IPS-20b (cell line): ENCODE measurements at regions not wholly inside any gene's neighbourhood (a gene's known extent, or its start where the extent isn't known, plus 50 kb on each side); places are given as distances from the start of the nearest gene placed in this dataset.
"Not testable (repeated sequence)": the region's sequence is repeated elsewhere in the genome, so short reads cannot be mapped to it uniquely, and the experiment has no call there.

Source experiments
- H3K27ac ChIP-seq: one replicate; pipeline ENCODE4 v1.5.1; 2013; ENCODE audit warnings: low read length
- H3K27me3 ChIP-seq: 2 replicates; pipeline ENCODE4 v1.6.1; 2013; ENCODE audit warnings: mild to moderate bottlenecking, low read length, inconsistent platforms; ENCODE audit not compliant: insufficient read depth
- H3K36me3 ChIP-seq: 2 replicates; pipeline ENCODE4 v1.6.1; 2013; ENCODE audit warnings: low read depth, mild to moderate bottlenecking, inconsistent platforms, low read length, moderate library complexity; ENCODE audit not compliant: insufficient read depth
- H3K4me1 ChIP-seq: 2 replicates; pipeline ENCODE4 v1.6.1; 2013; ENCODE audit warnings: mild to moderate bottlenecking, control low read depth, inconsistent platforms, low read length, moderate library complexity; ENCODE audit not compliant: insufficient read depth
- H3K4me3 ChIP-seq: 2 replicates; pipeline ENCODE4 v1.5.1; 2013; ENCODE audit warnings: mild to moderate bottlenecking, low read length, inconsistent platforms
- H3K9ac ChIP-seq: 2 replicates; pipeline ENCODE4 v1.6.1; 2013; ENCODE audit warnings: low read depth, mild to moderate bottlenecking, inconsistent platforms, low read length, moderate library complexity
- H3K9me3 ChIP-seq: 2 replicates; pipeline ENCODE4 v1.6.1; 2013; ENCODE audit warnings: mild to moderate bottlenecking, low read depth, low read length, inconsistent platforms; ENCODE audit not compliant: insufficient read depth

DNA sequence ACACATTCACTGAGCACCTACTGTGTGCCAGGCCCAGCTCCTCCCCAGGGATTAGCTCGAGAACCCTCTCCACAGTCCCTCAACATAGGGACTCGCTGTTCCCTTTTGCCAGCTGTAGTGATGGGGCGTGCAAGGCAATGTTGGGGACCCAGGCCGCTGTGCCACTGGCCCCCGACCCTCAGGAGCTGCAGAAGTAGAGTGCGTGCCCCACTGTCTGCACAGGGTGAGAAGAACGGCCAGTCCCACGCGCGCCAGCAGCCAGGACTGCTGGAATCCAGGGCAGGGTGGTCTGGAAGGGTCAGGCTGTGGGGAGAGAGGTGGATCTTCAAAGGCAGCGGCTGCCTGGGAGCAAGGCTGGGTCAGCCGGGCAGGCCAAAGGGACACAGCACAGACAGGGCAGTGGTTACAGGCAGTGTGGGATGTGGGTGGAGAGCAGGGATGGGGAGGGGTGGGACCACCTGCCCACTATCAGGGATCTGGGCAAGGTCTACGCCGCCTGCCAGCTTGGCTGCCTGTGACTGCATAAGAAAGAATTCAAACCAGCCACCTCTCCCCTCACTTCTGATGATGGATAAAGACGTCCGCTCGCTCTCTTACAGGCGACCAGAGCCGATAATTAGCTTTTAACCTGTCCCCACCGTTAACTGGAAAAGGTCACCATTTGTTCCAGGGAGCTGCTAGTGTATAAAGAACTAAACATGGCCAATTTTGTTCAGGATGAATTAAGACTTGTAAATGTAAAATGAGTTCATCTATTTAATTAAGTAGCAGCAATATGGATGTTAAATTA is 86.7 kb upstream of the GSE1 start:
- no peaks in the 10 kb centered on the region for H3K36me3 ChIP-seq
- no peak overlapping the region for H3K27ac ChIP-seq
- H3K4me3 ChIP-seq: no peak overlapping the region
- no peaks in the 10 kb centered on the region for H3K9me3 ChIP-seq
- H3K27me3 ChIP-seq: no peaks in the 10 kb centered on the region
- H3K4me1 ChIP-seq: peaks cover 11% of the 10 kb centered on the region; the same call in 1 of the 2 replicates
- no peak overlapping the region for H3K9ac ChIP-seq

DNA sequence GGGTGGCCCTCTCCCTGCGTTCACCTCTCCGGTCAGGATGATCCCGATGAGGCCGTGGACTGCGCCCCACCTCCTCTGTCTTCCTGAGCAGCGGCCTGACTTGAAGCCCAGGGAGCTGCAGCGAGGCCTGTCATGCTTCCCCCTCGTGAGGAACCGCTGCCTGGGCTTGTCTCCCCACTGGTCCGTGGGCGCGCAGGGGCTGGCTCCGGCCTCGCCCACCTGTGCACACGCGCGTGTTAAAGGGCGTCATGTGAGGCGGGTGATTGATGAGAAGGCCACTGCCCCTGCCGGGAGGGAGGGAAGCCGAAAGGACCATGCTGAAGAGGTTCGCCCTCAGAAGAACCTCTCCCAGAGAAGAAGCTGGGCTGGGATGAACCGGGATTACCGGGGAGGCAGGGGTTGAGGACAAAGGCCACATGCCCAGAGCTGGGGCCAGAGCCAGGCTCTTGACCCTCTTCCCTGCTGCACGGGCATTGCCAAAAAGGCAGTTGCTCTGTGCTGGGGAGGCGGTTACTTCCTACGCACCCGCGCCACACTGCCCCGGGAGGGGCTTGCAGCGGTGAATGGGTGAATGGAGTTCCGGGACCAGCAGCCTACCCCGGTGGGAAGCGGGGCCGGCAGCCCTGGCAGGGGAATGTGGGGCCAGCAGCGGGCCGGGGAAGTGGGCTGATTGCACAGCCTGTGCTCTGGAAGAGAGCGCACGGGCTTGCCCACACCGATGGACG is 85.9 kb upstream of the GSE1 start:
- H3K9ac ChIP-seq: no peak overlapping the region
- H3K9me3 ChIP-seq: no peaks in the 10 kb centered on the region
- H3K27me3 ChIP-seq: no peaks in the 10 kb centered on the region
- no peaks in the 10 kb centered on the region for H3K36me3 ChIP-seq
- H3K4me3 ChIP-seq: no peak overlapping the region
- H3K4me1 ChIP-seq: peaks cover 11% of the 10 kb centered on the region; the same call in 1 of the 2 replicates
- no peak overlapping the region for H3K27ac ChIP-seq

DNA sequence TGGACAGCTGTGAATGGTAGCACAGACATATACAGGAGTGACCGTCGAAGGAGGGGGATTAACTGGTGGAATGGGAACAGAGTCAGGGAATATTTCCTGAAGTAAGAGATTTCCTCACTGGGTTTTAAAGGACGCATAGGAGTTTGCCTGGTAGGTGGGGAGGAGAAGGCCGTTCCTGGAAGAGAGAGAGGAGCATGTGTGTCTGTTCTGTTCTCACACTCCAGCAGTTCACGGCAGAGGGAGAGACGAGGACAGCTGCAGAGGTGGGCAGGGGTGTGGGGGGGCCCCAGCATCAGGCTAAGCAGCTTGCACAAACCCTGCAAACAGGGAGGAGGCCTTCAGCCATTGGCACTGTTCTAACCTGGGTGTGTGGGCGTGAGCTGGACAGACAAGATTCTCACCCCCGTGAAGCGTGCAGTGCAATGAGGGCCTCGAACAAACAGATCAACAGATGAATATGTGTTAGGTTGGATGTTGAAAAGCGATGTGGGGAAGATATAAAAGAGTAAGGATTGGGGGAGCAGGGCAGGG is 85.3 kb upstream of the GSE1 start:
- H3K9ac ChIP-seq: no peak overlapping the region
- H3K4me3 ChIP-seq: no peak overlapping the region
- H3K36me3 ChIP-seq: no peaks in the 10 kb centered on the region
- no peak overlapping the region for H3K27ac ChIP-seq
- no peaks in the 10 kb centered on the region for H3K27me3 ChIP-seq
- H3K4me1 ChIP-seq: peaks cover 11% of the 10 kb centered on the region; the same call in 1 of the 2 replicates
- no peaks in the 10 kb centered on the region for H3K9me3 ChIP-seq

DNA sequence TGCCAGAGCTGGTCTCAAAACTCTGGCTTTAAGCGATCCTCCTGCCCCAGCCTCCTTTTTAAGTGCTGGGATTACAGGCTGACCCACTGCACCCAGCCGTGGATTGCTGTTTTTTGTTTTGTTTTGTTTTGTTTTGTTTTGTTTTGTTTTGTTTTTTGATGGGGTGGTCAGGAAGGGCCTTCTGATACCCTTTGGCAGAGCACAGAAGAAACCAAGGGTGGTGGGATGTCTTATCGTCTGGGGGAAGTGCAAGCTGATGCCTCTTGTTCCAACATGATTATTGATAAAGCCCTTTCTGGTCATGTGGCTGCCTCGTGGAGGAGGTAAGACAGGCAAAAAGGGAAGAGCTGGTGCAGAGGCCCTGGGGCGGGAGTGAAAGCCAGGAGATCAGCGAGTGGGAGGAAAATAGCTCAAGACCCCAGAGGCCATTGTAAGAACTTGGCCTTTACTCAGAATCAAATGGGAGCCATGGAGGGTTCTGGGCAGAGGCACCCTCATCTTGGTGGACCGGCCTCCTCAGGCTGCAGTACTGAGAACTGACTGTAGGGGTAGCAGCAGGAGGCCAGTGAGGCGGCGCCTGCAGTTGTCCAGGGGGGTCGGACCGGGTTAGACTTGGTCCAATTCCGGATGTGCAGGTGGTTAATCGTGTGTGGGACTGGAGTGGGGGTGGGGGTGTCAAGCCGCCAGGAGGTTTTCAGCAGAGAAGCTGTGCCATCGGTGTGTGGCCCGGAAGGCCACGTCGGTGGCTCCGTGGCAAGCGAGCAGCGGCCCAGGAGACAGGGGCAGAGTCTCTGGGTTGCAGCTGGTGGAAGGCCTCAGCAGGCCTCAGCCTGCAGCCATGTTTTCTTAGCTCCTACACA is 84.4 kb upstream of the GSE1 start:
- no peaks in the 10 kb centered on the region for H3K9me3 ChIP-seq
- no peak overlapping the region for H3K27ac ChIP-seq
- no peaks in the 10 kb centered on the region for H3K27me3 ChIP-seq
- H3K4me3 ChIP-seq: no peak overlapping the region
- H3K4me1 ChIP-seq: peaks cover 4% of the 10 kb centered on the region; the same call in 1 of the 2 replicates
- no peaks in the 10 kb centered on the region for H3K36me3 ChIP-seq
- H3K9ac ChIP-seq: no peak overlapping the region

DNA sequence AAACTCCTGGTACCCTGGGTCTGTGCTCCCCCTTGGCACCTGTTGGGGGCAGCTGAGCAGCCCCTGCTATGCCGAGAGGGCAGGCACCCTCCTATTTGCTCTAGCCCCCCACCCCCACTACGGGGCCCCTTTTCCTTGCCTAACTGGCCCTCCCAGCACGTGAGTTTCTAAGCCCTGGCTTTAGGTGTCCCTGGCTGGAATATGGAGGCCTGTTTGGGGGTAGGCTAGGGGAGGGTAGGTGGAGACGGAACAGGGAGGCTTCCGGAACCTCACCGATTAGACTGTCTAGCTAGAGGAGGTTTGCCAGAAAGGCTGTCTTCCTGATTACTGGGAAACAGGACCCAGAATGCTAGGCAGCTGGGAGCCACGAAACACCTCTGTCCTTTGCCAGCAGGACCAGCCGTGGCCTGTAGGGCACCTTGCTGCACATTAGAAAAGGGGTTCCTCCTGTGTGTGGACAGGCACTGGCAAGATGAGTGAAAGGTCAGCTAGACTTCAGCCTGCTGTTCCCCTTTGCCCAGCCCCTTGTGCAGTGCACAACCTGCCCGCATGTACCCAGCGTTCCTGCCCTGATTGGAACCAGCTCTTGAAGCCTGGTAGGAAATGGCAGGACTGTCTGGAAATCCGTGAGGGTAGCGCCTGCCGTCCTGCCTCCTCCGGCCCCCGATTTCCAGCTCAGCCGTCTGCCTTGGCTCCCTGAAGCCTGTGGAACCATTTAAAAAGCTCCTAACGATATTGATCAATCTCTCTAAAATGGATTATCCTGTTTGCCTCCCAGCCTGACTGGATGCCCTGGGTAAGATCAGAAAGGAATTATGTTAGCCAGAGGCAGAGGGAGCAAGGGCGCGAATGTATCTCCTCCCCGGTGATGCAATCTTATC is 83.4 kb upstream of the GSE1 start:
- Histone ChIP-seq H3K27me3 (no peaks in the 10 kb centered on the region), H3K27ac (no peak overlapping the region), H3K4me1 (peaks cover 3% of the 10 kb centered on the region; the same call in 1 of the 2 replicates)

DNA sequence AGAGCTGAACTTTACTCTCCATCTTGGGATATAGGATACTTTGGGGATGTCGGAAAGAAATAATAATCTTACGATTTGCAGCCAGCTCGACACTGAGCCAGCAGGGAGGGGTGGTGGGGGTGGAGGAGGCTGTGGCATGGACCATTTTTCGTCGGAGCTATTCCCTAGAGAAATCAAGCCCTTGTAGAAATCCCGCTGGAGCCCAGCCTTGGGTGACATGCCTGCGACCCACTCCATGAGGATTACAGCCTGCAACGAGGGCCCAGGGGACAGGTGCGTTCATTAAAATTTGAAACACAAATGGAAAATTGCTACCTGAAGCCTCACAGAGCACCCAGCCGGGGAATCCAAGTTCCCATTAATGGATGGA is 82.8 kb upstream of the GSE1 start:
- no peaks in the 10 kb centered on the region for H3K9me3 ChIP-seq
- no peak overlapping the region for H3K4me3 ChIP-seq
- peaks cover 2% of the 10 kb centered on the region; the same call in 1 of the 2 replicates for H3K4me1 ChIP-seq
- no peaks in the 10 kb centered on the region for H3K27me3 ChIP-seq
- no peaks in the 10 kb centered on the region for H3K36me3 ChIP-seq
- no peak overlapping the region for H3K27ac ChIP-seq
- no peak overlapping the region for H3K9ac ChIP-seq

More for the DNA sequence above, 83.4 kb upstream of the GSE1 start:
- Histone ChIP-seq H3K36me3 (no peaks in the 10 kb centered on the region), H3K9me3 (no peaks in the 10 kb centered on the region), H3K9ac (no peak overlapping the region), H3K4me3 (no peak overlapping the region)

DNA sequence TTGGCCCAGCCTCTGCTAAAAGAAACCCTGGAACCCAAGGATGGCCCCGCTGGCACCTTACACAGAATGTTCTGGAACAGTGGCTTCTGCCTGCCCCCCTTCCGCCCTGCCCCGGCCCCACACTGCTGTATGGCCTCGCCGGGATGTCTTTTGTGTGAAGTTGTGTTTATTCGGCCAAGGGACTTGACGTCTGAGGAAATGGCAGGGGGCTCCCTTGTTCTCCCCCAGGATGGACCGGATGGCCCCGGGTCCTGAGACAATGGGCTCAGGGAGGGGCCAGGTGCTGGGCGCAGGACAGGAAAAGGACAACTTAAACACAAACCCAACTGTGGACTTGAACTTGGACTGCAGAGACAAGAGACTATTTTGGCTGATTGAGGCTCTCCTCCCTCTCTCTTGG is 81.6 kb upstream of the GSE1 start:
- Histone ChIP-seq H3K36me3 (no peaks in the 10 kb centered on the region), H3K9me3 (no peaks in the 10 kb centered on the region), H3K27ac (no peak overlapping the region), H3K4me1 (no peaks in the 10 kb centered on the region), H3K27me3 (no peaks in the 10 kb centered on the region), H3K4me3 (no peak overlapping the region), H3K9ac (no peak overlapping the region)

DNA sequence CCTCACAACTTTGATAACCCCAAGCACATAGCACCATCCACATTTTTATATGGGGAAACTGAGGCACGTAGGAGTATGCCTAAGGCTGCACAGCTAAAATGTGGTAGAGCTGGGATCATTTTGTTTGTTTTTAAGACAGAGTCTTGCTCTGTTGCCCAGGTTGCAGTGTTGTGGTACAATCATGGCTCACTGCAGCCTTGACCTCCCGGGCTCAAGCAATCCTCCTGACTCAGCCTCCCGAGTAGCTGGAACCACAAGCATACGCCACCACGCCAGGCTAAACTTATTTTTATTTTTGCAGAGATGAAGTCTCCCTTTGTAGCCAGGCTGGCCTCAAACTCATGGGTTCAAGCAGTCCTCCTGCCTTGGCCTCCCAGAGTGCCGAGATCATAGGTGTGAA is 81.0 kb upstream of the GSE1 start:
- Histone ChIP-seq H3K4me1 (no peaks in the 10 kb centered on the region), H3K27ac (no peak overlapping the region), H3K9ac (no peak overlapping the region), H3K27me3 (no peaks in the 10 kb centered on the region), H3K4me3 (no peak overlapping the region), H3K9me3 (no peaks in the 10 kb centered on the region), H3K36me3 (no peaks in the 10 kb centered on the region)

DNA sequence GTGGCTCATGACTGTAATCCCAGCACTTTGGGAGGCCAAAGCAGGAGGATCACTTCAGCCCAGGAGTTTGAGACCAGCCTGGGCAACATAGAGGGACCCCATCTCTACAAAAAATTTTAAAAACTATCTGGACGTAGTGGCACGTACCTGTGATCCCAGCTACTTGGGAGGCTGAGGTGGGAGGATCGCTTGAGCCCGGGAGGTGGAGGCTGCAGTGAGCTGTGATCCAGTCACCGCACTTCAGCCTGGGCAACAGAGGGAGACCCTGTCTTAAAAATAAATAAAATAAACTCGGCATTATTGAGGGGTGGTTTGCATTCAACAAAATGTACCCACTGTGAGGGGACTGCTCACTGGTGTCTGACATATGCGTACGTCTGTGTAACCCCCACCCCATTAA is 79.5 kb upstream of the GSE1 start:
- H3K27me3 ChIP-seq, H3K9ac ChIP-seq, H3K4me1 ChIP-seq, H3K36me3 ChIP-seq, H3K27ac ChIP-seq, H3K9me3 ChIP-seq, H3K4me3 ChIP-seq: not testable (repeated sequence)

DNA sequence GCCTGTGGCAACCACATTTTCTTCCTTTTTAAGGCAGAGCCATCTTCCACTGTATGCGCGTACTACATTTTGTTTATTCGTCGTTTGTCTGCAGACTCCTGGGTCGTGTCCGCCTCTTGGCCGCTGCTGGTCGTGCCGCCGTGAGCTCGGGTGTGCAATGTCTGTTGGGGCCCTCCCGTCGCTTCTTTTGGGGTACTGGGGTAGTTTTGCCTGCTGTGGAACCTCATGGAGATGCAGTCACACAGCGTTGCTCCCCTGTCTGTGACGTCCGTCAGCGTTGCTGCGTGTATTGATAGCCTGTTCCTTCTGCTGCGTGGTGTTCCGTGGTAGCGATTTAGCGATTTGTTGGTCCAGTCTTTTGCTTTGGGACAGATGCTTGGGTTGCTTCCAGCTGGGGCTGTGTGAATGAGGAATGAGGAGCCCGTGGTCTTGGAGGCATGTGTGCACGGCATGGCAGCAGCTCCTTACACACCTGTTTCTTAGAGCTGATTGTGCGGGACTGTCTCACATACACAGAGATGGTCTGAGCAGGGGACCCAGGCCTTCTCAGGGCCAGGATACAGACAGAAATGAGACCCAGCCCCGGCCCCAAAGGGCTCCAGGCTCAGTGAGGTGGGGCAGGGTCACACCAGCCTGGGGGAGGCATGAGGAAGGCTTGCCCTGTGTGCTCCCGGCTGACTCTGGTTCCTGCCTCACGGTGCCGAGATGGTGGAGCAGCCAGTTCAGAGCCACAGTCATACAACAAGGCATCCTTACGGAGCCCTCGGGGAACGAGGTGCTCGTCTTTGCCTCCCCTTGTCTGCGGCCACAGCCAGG is 78.4 kb upstream of the GSE1 start:
- no peak overlapping the region for H3K27ac ChIP-seq
- no peak overlapping the region for H3K9ac ChIP-seq

More for the DNA sequence above, 78.4 kb upstream of the GSE1 start:
- no peaks in the 10 kb centered on the region for H3K9me3 ChIP-seq
- no peak overlapping the region for H3K4me3 ChIP-seq
- H3K4me1 ChIP-seq: no peaks in the 10 kb centered on the region
- H3K27me3 ChIP-seq: no peaks in the 10 kb centered on the region
- H3K36me3 ChIP-seq: no peaks in the 10 kb centered on the region
